K562 (cell line): ENCODE measurements at regions not wholly inside any gene's neighbourhood (a gene's known extent, or its start where the extent isn't known, plus 50 kb on each side); places are given as distances from the start of the nearest gene placed in this dataset.

ENCODE experiments used
- ATF7 ChIP-seq: fragments of 450-650 bp; IDR thresholded peaks from 2 replicates; pipeline ENCODE4 v1.7.1; 2014; ENCODE audit warnings: mild to moderate bottlenecking, moderate library complexity
- BHLHE40 ChIP-seq: IDR thresholded peaks from 2 replicates; pipeline ENCODE4 v1.6.1; 2011; ENCODE audit warnings: low read length, improper control_type of control experiment
- BRD9 ChIP-seq: fragments of 450-650 bp; IDR thresholded peaks from 2 replicates; pipeline ENCODE4 v1.6.1; 2018; ENCODE audit warnings: low read depth; ENCODE audit not compliant: partially characterized antibody
- BRF1 ChIP-seq: IDR thresholded peaks from 3 replicates; pipeline ENCODE4 v1.6.1; 2011; ENCODE audit warnings: borderline replicate concordance, mild to moderate bottlenecking; ENCODE audit not compliant: insufficient read length; ENCODE audit errors: extremely low read depth
- CCAR2 ChIP-seq: fragments of 200-400 bp; formaldehyde crosslinking; IDR thresholded peaks from 2 replicates; pipeline ENCODE4 v1.6.1; 2017; ENCODE audit warnings: mild to moderate bottlenecking, low read depth, low read length
- CHD1 ChIP-seq: fragments of 200-600 bp; sonication (generic); IDR thresholded peaks from one replicate; pipeline ENCODE4 v1.6.1; 2012; ENCODE audit warnings: mild to moderate bottlenecking, moderate library complexity, low read length, inconsistent platforms
- CXXC5 ChIP-seq: fragments of 250-450 bp; sonication (Bioruptor Pico); IDR thresholded peaks from 2 replicates; pipeline ENCODE4 v1.8.0; 2022; ENCODE audit warnings: inconsistent platforms, mild to moderate bottlenecking, moderate library complexity
- EGR1 ChIP-seq: fragments of 450-650 bp; conservative IDR thresholded peaks from 2 replicates; pipeline ENCODE4 v1.6.1; 2017; ENCODE audit warnings: mild to moderate bottlenecking
- KDM2B ChIP-seq: fragments of 250-450 bp; sonication (Bioruptor Pico); IDR thresholded peaks from 2 replicates; pipeline ENCODE4 v1.8.0; 2021; ENCODE audit warnings: mild to moderate bottlenecking, moderate library complexity
- KLF10 ChIP-seq: fragments of 250-450 bp; sonication (Bioruptor Pico); IDR thresholded peaks from 2 replicates; pipeline ENCODE4 v1.6.1; 2021; ENCODE audit warnings: matching md5 sums
- MAZ ChIP-seq, 2 experiments: fragments of 450-650 bp in 1 of 2; sonication (generic) in 1 of 2; formaldehyde crosslinking; IDR thresholded peaks in 1 of 2; conservative IDR thresholded peaks in 1 of 2; 2 replicates each; pipeline versions ENCODE4 v1.4.0 to v1.5.0; 2020; ENCODE audit warnings: mild to moderate bottlenecking in 1 of 2, missing genetic modification reagents in 1 of 2
- MCM2 ChIP-seq: fragments of 450-650 bp; IDR thresholded peaks from 2 replicates; pipeline ENCODE4 v1.6.1; 2017; ENCODE audit warnings: low read depth, mild to moderate bottlenecking
- NFE2L1 ChIP-seq: fragments of 450-650 bp; IDR thresholded peaks from 2 replicates; pipeline ENCODE4 v1.6.1; 2016; ENCODE audit warnings: missing genetic modification characterization, low read depth, mild to moderate bottlenecking, missing compliant biosample characterization, moderate library complexity, borderline replicate concordance
- PATZ1 ChIP-seq: fragments of 250-450 bp; sonication (Bioruptor Pico); IDR thresholded peaks from 2 replicates; pipeline ENCODE4 v1.5.0; 2020; ENCODE audit warnings: mild to moderate bottlenecking, borderline replicate concordance
- PHF8 ChIP-seq: fragments of 200-600 bp; sonication (generic); IDR thresholded peaks from 2 replicates; pipeline ENCODE4 v1.6.1; 2012; ENCODE audit warnings: mixed run types, mild to moderate bottlenecking, inconsistent platforms, low read length, moderate library complexity, borderline replicate concordance
- RBM25 ChIP-seq: fragments of 200-400 bp; formaldehyde crosslinking; IDR thresholded peaks from 2 replicates; pipeline ENCODE4 v1.6.1; 2018; ENCODE audit warnings: low read length, low read depth, moderate library complexity; ENCODE audit not compliant: severe bottlenecking
- RHOXF2B ChIP-seq: fragments of 250-450 bp; sonication (Bioruptor Pico); conservative IDR thresholded peaks from 2 replicates; pipeline ENCODE4 v1.5.1; 2021
- SMAD3 ChIP-seq: fragments of 450-650 bp; formaldehyde crosslinking; conservative IDR thresholded peaks from 2 replicates; pipeline ENCODE4 v1.4.0; 2020; ENCODE audit warnings: mild to moderate bottlenecking
- STAT5A ChIP-seq: IDR thresholded peaks from 2 replicates; pipeline ENCODE4 v1.6.1; 2012; ENCODE audit warnings: low read length, inconsistent platforms, borderline replicate concordance
- STAT5B ChIP-seq: fragments of 250-450 bp; sonication (Bioruptor Pico); IDR thresholded peaks from 2 replicates; pipeline ENCODE4 v1.8.0; 2021; ENCODE audit warnings: mild to moderate bottlenecking, inconsistent platforms
- ZEB2 ChIP-seq: fragments of 450-650 bp; IDR thresholded peaks from 2 replicates; pipeline ENCODE4 v1.6.1; 2016
- ZFPM2 ChIP-seq: fragments of 250-450 bp; sonication (Bioruptor Pico); IDR thresholded peaks from 2 replicates; pipeline ENCODE4 v1.5.1; 2022; ENCODE audit warnings: mild to moderate bottlenecking
- ZNF584 ChIP-seq: fragments of 200-800 bp; sonication (Bioruptor generic); IDR thresholded peaks from 2 replicates; pipeline ENCODE4 v1.6.1; 2016; ENCODE audit warnings: low read depth, mild to moderate bottlenecking, missing genetic modification characterization, missing compliant biosample characterization
- TF ChIP-seq, protein P1 (sequence below): sonication (generic); formaldehyde crosslinking; IDR thresholded peaks from 2 replicates; pipeline ENCODE4 v1.8.1; 2022; ENCODE audit warnings: missing genetic modification reagents
- TF ChIP-seq, protein P2 (sequence below): fragments of 250-450 bp; sonication (Bioruptor Pico); IDR thresholded peaks from 2 replicates; pipeline ENCODE4 v1.4.0; 2020; ENCODE audit warnings: borderline replicate concordance

- no peak for TF ChIP-seq PATZ1 (CRISPR knock-in tag)
- TF ChIP-seq CHD1: no peak
- no peak for TF ChIP-seq RHOXF2B (CRISPR knock-in tag)
- TF ChIP-seq ZFPM2 (CRISPR knock-in tag): no peak
- TF ChIP-seq, protein P1, sequence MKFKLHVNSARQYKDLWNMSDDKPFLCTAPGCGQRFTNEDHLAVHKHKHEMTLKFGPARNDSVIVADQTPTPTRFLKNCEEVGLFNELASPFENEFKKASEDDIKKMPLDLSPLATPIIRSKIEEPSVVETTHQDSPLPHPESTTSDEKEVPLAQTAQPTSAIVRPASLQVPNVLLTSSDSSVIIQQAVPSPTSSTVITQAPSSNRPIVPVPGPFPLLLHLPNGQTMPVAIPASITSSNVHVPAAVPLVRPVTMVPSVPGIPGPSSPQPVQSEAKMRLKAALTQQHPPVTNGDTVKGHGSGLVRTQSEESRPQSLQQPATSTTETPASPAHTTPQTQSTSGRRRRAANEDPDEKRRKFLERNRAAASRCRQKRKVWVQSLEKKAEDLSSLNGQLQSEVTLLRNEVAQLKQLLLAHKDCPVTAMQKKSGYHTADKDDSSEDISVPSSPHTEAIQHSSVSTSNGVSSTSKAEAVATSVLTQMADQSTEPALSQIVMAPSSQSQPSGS (CRISPR knock-in tag): no peak
- TF ChIP-seq ZEB2: no peak
- no peak for TF ChIP-seq MCM2
- 0 out of 2 replicates have a peak, but pooled peaks have one; percentile 8 for TF ChIP-seq PHF8
- peak; percentile 64 to 80 for TF ChIP-seq MAZ (CRISPR knock-in tag; conservative IDR thresholded peaks at IDR 0.05 in 1 of 2, IDR thresholded peaks at IDR 0.05 in 1 of 2)
- TF ChIP-seq BRF1: no peak
- TF ChIP-seq STAT5B (CRISPR knock-in tag): no peak
- TF ChIP-seq STAT5A: no peak
- TF ChIP-seq KLF10 (CRISPR knock-in tag): no peak
- TF ChIP-seq CCAR2: no peak
- TF ChIP-seq KDM2B (CRISPR knock-in tag): no peak
- TF ChIP-seq SMAD3 (CRISPR knock-in tag): no peak
- no peak for TF ChIP-seq NFE2L1
- 0 out of 2 replicates have a peak, but pooled peaks have one; percentile 16 for TF ChIP-seq ATF7
- TF ChIP-seq, protein P2, sequence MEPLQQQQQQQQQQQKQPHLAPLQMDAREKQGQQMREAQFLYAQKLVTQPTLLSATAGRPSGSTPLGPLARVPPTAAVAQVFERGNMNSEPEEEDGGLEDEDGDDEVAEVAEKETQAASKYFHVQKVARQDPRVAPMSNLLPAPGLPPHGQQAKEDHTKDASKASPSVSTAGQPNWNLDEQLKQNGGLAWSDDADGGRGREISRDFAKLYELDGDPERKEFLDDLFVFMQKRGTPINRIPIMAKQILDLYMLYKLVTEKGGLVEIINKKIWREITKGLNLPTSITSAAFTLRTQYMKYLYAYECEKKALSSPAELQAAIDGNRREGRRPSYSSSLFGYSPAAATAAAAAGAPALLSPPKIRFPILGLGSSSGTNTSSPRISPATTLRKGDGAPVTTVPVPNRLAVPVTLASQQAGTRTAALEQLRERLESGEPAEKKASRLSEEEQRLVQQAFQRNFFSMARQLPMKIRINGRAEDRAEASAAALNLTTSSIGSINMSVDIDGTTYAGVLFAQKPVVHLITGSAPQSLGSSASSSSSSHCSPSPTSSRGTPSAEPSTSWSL: no peak
- peak; percentile 97 for TF ChIP-seq BHLHE40
- TF ChIP-seq BRD9: no peak
- TF ChIP-seq RBM25: no peak
- peak; percentile 35; the same call in 1 of the 2 replicates for TF ChIP-seq CXXC5 (CRISPR knock-in tag)
- TF ChIP-seq EGR1: no peak
- no peak for TF ChIP-seq ZNF584 (CRISPR knock-in tag)
Measured at GRCh38 chr16:85523602-85524364, 89.3 kb upstream of the GSE1 start (continued).
